GM12878 (cell line): ENCODE measurements at regions not wholly inside any gene's neighbourhood (a gene's known extent, or its start where the extent isn't known, plus 50 kb on each side); places are given as distances from the start of the nearest gene placed in this dataset.

Experiments used
- JUNB ChIP-seq: IDR thresholded peaks from 2 replicates; pipeline ENCODE4 v1.6.1; 2016; ENCODE audit warnings: antibody characterized with exemption, mild to moderate bottlenecking
- RAD21 ChIP-seq: IDR thresholded peaks from 2 replicates; pipeline ENCODE4 v1.6.1; 2011; ENCODE audit warnings: mild to moderate bottlenecking, low read depth, low read length, moderate library complexity; ENCODE audit not compliant: insufficient read depth
- TF ChIP-seq, protein P1 (sequence below): IDR thresholded peaks from 2 replicates; pipeline ENCODE4 v1.6.1; 2012; ENCODE audit warnings: mild to moderate bottlenecking, low read depth, low read length

DNA sequence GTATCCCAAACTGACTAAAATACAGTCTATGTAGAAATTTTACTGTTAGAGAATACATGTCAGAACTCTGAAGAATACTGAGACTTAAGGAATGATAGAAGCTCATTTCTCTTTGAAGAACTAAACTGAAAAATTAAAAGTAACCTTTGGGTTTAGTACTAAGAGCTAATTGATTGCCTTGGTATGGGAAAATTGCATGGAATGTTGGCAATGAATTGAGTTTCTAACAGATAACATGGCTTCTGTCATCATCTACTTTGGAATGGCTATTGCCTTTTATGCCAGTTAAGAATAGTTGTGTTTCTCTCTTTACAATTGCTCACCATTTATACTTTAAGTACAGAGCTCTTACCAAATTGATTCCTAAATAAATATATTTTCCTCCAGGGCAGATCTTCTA lies 308.8 kb upstream of the SYT1 start:
- TF ChIP-seq, protein P1, sequence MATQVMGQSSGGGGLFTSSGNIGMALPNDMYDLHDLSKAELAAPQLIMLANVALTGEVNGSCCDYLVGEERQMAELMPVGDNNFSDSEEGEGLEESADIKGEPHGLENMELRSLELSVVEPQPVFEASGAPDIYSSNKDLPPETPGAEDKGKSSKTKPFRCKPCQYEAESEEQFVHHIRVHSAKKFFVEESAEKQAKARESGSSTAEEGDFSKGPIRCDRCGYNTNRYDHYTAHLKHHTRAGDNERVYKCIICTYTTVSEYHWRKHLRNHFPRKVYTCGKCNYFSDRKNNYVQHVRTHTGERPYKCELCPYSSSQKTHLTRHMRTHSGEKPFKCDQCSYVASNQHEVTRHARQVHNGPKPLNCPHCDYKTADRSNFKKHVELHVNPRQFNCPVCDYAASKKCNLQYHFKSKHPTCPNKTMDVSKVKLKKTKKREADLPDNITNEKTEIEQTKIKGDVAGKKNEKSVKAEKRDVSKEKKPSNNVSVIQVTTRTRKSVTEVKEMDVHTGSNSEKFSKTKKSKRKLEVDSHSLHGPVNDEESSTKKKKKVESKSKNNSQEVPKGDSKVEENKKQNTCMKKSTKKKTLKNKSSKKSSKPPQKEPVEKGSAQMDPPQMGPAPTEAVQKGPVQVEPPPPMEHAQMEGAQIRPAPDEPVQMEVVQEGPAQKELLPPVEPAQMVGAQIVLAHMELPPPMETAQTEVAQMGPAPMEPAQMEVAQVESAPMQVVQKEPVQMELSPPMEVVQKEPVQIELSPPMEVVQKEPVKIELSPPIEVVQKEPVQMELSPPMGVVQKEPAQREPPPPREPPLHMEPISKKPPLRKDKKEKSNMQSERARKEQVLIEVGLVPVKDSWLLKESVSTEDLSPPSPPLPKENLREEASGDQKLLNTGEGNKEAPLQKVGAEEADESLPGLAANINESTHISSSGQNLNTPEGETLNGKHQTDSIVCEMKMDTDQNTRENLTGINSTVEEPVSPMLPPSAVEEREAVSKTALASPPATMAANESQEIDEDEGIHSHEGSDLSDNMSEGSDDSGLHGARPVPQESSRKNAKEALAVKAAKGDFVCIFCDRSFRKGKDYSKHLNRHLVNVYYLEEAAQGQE: no peak
- no peak for TF ChIP-seq JUNB
- TF ChIP-seq RAD21: no peak
